ENCODE measurements at regions not wholly inside any gene's neighbourhood (a gene's known extent, or its start where the extent isn't known, plus 50 kb on each side); places are given as distances from the start of the nearest gene placed in this dataset.
"Not testable (repeated sequence)": the region's sequence is repeated elsewhere in the genome, so short reads cannot be mapped to it uniquely, and the experiment has no call there.

DNA sequence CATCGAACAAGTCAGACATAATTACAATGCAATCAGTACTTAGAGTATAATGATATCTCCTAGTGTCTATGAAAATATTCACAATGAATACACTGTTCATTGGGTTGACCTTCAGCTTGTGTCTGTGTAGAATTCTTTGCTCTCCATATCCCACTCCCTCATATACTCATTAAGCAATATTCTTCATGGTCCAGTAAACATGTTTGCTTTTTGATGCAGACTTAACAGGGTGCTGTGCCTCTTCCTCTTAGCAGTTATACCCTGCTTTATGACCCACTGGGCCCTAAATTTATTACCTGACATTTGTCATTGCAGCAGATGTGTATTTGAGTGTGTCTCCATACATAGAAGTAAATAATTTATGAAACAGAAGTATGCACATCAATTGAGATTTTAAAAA lies 352.5 kb upstream of the CCDC179 start:
- TF ChIP-seq POLR2A (IDR thresholded peaks at IDR 0.05): no peak
- TF ChIP-seq, protein P1, sequence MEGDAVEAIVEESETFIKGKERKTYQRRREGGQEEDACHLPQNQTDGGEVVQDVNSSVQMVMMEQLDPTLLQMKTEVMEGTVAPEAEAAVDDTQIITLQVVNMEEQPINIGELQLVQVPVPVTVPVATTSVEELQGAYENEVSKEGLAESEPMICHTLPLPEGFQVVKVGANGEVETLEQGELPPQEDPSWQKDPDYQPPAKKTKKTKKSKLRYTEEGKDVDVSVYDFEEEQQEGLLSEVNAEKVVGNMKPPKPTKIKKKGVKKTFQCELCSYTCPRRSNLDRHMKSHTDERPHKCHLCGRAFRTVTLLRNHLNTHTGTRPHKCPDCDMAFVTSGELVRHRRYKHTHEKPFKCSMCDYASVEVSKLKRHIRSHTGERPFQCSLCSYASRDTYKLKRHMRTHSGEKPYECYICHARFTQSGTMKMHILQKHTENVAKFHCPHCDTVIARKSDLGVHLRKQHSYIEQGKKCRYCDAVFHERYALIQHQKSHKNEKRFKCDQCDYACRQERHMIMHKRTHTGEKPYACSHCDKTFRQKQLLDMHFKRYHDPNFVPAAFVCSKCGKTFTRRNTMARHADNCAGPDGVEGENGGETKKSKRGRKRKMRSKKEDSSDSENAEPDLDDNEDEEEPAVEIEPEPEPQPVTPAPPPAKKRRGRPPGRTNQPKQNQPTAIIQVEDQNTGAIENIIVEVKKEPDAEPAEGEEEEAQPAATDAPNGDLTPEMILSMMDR (IDR thresholded peaks at IDR 0.05 in 4 of 5, conservative IDR thresholded peaks at IDR 0.05 in 1 of 5): no peak
- Histone ChIP-seq H3K36me3 (no peaks in the 10 kb centered on the region), H3K9me3 (no peaks in the 10 kb centered on the region), H3K4me1 (no peaks in the 10 kb centered on the region), H3K4me3 (no peak overlapping the region), H3K27ac (no peak overlapping the region), H3K27me3 (no peaks in the 10 kb centered on the region)
- intact Hi-C loops (cut with DNase I; ENCODE audit: low total_unique reads): no loop called here
- no peak for DNase-seq
- in situ Hi-C loops (cut with MboI; ENCODE audit: low sequenced_read_pairs in 4 of 4): no loop called here
- no peak for ATAC-seq

DNA sequence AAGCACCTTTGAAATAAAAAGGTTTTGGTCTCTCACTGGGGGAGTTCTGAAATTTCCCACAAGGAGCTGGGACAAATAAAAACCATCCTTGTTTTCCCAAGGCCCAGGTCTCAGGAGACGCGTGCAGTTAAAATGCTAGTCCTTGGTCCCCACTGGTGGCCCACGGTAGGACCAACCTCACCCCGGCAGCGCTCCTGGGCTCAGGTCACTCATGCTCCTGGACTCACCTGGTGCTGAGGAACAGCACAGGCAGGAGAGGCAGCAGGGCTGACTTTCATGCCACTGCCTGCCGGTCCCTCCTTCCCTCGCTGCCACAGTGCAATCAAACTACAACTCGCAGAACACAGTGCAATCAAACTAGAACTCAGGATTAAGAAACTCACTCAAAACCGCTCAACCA lies 356.8 kb upstream of the CCDC179 start:
- H3K4me1 ChIP-seq: no peaks in the 10 kb centered on the region
- no peaks in the 10 kb centered on the region for H3K9me3 ChIP-seq
- intact Hi-C loops (cut with DNase I; ENCODE audit: low total_unique reads) (no loop called here), in situ Hi-C loops (cut with MboI; ENCODE audit: low sequenced_read_pairs in 4 of 4) (no loop called here)
- TF ChIP-seq, protein P1 (IDR thresholded peaks at IDR 0.05 in 4 of 5, conservative IDR thresholded peaks at IDR 0.05 in 1 of 5): no peak
- TF ChIP-seq POLR2A (IDR thresholded peaks at IDR 0.05): no peak
- H3K27ac ChIP-seq: no peak overlapping the region
- ATAC-seq: no peak
- DNase-seq: no peak
- no peak overlapping the region for H3K4me3 ChIP-seq
- H3K36me3 ChIP-seq: no peaks in the 10 kb centered on the region
- H3K27me3 ChIP-seq: no peaks in the 10 kb centered on the region

DNA sequence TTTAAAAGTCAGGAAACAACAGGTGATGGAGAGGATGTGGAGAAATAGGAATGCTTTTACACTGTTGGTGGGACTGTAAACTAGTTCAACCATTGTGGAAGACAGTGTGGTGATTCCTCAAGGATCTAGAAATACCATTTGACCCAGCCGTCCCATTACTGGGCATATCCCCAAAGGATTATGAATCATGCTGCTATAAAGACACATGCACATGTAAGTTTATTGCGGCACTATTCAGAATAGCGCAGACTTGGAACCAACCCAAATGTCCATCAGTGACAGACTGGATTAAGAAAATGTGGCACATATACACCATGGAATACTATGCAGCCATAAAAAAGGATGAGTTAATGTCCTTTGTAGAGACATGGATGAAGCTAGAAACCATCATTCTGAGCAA lies 359.8 kb upstream of the CCDC179 start:
- H3K27ac ChIP-seq: not testable (repeated sequence)

DNA sequence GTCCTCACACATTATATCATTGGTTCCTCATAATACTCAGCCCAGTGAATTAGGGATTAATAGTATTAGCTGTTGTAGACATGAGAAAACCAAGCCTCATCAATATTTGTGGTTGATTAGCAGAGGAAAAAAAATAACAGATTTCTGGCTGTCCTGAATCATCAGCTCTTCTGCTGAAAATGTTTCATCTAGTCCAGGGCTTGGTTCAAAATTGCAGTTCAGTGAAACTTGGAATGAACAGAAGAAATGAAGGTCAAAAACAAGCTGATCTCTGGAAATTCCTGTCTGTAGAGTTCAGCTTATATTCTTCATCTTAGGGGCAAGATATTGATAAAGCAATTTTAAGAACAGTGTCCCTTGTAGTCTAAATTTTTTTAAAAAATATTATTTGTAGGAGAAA lies 361.1 kb upstream of the CCDC179 start:
- intact Hi-C loops (cut with DNase I; ENCODE audit: low total_unique reads) (no loop called here), in situ Hi-C loops (cut with MboI; ENCODE audit: low sequenced_read_pairs in 4 of 4) (no loop called here)
- no peaks in the 10 kb centered on the region for H3K9me3 ChIP-seq
- TF ChIP-seq, protein P1 (IDR thresholded peaks at IDR 0.05 in 4 of 5, conservative IDR thresholded peaks at IDR 0.05 in 1 of 5): no peak
- TF ChIP-seq POLR2A (IDR thresholded peaks at IDR 0.05): no peak
- no peak for DNase-seq
- H3K4me1 ChIP-seq: no peaks in the 10 kb centered on the region
- no peaks in the 10 kb centered on the region for H3K36me3 ChIP-seq
- no peaks in the 10 kb centered on the region for H3K27me3 ChIP-seq
- no peak overlapping the region for H3K27ac ChIP-seq
- H3K4me3 ChIP-seq: no peak overlapping the region
- no peak for ATAC-seq

More for the DNA sequence above, 359.8 kb upstream of the CCDC179 start:
- DNase-seq; H3K9me3 ChIP-seq; intact Hi-C loops (cut with DNase I; ENCODE audit: low total_unique reads); in situ Hi-C loops (cut with MboI; ENCODE audit: low sequenced_read_pairs in 4 of 4); H3K36me3 ChIP-seq; ATAC-seq; H3K4me1 ChIP-seq; H3K27me3 ChIP-seq; H3K4me3 ChIP-seq: not testable (repeated sequence)

DNA sequence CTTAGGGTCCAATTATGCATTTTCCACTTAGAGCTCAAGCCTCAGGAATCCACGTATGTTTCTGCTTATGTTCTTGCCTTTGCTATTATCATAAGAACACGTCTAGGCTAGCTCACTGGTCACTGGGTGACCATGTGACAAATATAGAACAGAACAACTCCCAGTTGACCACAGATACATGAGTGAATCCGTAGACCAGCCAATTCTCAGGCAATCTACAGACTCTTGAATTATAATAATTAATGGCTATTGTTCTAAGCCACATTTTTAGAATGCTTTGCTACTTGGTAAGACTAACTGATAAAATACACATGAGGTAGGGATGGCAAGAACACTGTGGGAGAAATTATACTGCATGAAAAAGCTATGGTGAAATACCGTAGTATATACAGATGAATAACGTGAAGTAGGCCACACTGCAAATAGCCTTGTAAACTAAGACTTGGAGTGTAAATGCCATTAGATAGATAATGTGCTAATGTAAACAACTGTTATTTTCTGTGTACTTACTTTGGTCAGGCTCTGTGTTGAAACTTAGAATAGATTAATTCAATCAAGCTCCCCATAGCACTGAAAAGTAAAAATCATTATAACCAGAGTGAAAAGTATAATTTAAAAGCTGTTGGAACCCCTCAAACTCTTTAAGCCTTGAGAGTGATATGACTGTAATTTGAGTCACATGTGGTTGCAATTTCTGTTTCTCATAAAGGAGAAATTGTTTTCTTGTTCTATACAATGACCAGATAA lies 366.2 kb upstream of the CCDC179 start:
- H3K27me3 ChIP-seq: no peaks in the 10 kb centered on the region
- H3K36me3 ChIP-seq: no peaks in the 10 kb centered on the region
- DNase-seq (no peak), ATAC-seq (no peak)
- TF ChIP-seq POLR2A (IDR thresholded peaks at IDR 0.05): no peak
- TF ChIP-seq, protein P1 (IDR thresholded peaks at IDR 0.05 in 4 of 5, conservative IDR thresholded peaks at IDR 0.05 in 1 of 5): no peak
- in situ Hi-C loops (cut with MboI; ENCODE audit: low sequenced_read_pairs in 4 of 4): no loop called here
- intact Hi-C loops (cut with DNase I; ENCODE audit: low total_unique reads): no loop called here
- no peaks in the 10 kb centered on the region for H3K9me3 ChIP-seq
- H3K4me1 ChIP-seq: no peaks in the 10 kb centered on the region
- no peak overlapping the region for H3K4me3 ChIP-seq
- H3K27ac ChIP-seq: no peak overlapping the region
